C4-2B (cell line): ENCODE measurements at regions not wholly inside any gene's neighbourhood (a gene's known extent, or its start where the extent isn't known, plus 50 kb on each side); places are given as distances from the start of the nearest gene placed in this dataset.

Experiments
- ZFX ChIP-seq: fragments of 450-650 bp; IDR thresholded peaks from 2 replicates; pipeline ENCODE4 v1.6.1; 2017
- TF ChIP-seq, protein P1 (sequence below): fragments of 450-650 bp; conservative IDR thresholded peaks from 2 replicates; pipeline ENCODE4 v1.5.1; 2017; ENCODE audit warnings: mild to moderate bottlenecking

DNA sequence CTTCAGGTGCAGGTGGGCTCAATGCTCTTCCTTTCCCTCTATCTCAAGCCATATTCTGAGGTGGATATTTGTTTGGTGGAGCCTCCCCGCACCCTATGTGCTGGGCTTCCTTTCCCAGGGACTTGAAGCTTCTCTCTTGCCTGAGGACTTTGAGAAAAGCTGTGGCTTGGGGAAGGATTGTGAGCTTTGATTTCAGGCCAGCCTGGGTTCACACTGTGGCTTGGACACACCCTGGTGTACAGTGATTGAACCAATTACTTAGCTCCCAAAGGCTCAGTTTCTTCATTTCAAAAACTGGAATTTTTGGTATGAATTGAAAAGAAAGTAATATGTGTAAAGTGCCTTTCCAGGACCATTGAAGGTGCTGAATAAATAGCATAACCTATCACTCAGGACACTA is 224.5 kb upstream of the GLI3 start:
- TF ChIP-seq, protein P1, sequence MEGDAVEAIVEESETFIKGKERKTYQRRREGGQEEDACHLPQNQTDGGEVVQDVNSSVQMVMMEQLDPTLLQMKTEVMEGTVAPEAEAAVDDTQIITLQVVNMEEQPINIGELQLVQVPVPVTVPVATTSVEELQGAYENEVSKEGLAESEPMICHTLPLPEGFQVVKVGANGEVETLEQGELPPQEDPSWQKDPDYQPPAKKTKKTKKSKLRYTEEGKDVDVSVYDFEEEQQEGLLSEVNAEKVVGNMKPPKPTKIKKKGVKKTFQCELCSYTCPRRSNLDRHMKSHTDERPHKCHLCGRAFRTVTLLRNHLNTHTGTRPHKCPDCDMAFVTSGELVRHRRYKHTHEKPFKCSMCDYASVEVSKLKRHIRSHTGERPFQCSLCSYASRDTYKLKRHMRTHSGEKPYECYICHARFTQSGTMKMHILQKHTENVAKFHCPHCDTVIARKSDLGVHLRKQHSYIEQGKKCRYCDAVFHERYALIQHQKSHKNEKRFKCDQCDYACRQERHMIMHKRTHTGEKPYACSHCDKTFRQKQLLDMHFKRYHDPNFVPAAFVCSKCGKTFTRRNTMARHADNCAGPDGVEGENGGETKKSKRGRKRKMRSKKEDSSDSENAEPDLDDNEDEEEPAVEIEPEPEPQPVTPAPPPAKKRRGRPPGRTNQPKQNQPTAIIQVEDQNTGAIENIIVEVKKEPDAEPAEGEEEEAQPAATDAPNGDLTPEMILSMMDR, result no peak
- TF ChIP-seq ZFX, result no peak
